ENCODE measurements at regions not wholly inside any gene's neighbourhood (a gene's known extent, or its start where the extent isn't known, plus 50 kb on each side); places are given as distances from the start of the nearest gene placed in this dataset.

DNA sequence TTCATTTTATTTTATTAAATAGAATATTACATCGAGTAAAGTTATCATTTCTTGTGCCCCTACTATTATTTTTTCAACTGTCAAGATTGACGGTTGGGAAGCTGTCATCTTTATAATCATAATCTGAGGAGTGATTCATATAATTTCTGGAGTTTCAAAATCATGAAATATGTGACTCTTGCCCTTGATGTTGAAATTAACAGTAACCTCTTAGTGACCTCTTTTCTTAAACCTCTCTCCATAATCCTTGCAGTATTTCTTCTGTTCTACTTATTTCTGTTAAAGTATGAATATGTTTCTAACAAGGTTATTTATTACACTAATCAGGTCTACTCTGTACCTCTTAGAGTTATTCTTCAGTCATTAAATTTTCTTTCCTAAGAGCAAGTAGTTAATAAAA, 663.8 kb downstream of the LIG4 start:
- Histone ChIP-seq H3K4me3 (replicated peaks; ENCODE audit: low read depth, low read length) (no peak overlapping the region), H3K36me3 (ENCODE audit: control insufficient read depth, insufficient read depth, low read length) (no peaks in the 10 kb centered on the region), H3K27me3 (replicated peaks; ENCODE audit: control insufficient read depth, insufficient read depth, low read length) (no peaks in the 10 kb centered on the region)
- DNase-seq (ENCODE audit: extremely low read depth, insufficient read length): no peak
- TF ChIP-seq, protein P1, sequence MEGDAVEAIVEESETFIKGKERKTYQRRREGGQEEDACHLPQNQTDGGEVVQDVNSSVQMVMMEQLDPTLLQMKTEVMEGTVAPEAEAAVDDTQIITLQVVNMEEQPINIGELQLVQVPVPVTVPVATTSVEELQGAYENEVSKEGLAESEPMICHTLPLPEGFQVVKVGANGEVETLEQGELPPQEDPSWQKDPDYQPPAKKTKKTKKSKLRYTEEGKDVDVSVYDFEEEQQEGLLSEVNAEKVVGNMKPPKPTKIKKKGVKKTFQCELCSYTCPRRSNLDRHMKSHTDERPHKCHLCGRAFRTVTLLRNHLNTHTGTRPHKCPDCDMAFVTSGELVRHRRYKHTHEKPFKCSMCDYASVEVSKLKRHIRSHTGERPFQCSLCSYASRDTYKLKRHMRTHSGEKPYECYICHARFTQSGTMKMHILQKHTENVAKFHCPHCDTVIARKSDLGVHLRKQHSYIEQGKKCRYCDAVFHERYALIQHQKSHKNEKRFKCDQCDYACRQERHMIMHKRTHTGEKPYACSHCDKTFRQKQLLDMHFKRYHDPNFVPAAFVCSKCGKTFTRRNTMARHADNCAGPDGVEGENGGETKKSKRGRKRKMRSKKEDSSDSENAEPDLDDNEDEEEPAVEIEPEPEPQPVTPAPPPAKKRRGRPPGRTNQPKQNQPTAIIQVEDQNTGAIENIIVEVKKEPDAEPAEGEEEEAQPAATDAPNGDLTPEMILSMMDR (IDR thresholded peaks at IDR 0.05; ENCODE audit: insufficient read depth, low read length, poor library complexity, severe bottlenecking): no peak

DNA sequence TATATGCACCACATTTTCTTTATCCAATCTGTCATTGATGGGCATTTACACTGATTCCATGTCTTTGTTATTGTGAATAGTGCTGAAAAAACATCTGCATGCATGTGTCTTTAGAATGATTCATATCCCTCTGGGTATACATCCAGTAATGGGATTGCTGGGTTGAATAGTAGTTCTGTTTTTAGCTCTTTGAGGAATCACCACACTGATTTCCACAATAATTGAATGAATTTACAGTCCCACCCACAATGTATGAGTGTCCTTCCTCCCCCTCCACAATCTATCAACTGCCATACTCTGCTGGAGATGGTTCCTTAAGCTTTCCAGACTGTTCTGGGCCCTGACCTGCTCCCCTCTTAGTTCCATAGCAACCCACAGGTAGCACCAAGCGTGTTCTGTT, 667.0 kb downstream of the LIG4 start:
- no peaks in the 10 kb centered on the region for H3K36me3 ChIP-seq (ENCODE audit: control insufficient read depth, insufficient read depth, low read length)
- DNase-seq (ENCODE audit: extremely low read depth, insufficient read length): no peak
- no peaks in the 10 kb centered on the region for H3K27me3 ChIP-seq (replicated peaks; ENCODE audit: control insufficient read depth, insufficient read depth, low read length)
- TF ChIP-seq, protein P1 (IDR thresholded peaks at IDR 0.05; ENCODE audit: insufficient read depth, low read length, poor library complexity, severe bottlenecking): no peak
- H3K4me3 ChIP-seq (replicated peaks; ENCODE audit: low read depth, low read length): no peak overlapping the region

DNA sequence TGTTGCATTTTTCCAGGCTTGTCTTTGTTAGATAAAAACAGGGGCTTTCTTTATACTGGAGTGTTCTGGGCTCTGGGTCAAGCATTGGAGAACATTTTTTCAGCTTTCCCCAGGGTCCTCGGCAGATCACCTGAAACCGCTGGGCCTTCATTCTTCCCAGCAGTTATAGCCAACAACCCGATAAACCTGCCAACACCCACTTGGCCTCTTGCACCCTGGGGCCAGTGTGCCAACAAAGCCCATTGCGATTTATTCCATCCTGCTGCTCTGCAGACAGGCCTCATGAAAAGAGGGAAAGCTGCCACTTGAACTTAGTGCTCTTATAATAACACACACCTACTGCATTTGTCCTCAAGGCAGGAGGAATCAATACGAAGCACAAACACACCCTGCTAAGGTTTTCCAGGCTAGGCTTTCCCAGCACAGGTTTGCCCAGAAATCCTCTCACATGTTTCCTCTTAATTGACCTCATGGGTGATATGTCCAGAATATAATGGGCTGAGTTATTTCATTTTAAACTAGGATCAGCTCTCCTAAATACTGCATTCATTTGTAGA, 669.3 kb downstream of the LIG4 start:
- Histone ChIP-seq H3K36me3 (ENCODE audit: control insufficient read depth, insufficient read depth, low read length) (no peaks in the 10 kb centered on the region), H3K27me3 (replicated peaks; ENCODE audit: control insufficient read depth, insufficient read depth, low read length) (no peaks in the 10 kb centered on the region), H3K4me3 (replicated peaks; ENCODE audit: low read depth, low read length) (no peak overlapping the region)
- no peak for DNase-seq (ENCODE audit: extremely low read depth, insufficient read length)
- TF ChIP-seq, protein P1 (IDR thresholded peaks at IDR 0.05; ENCODE audit: insufficient read depth, low read length, poor library complexity, severe bottlenecking): no peak

DNA sequence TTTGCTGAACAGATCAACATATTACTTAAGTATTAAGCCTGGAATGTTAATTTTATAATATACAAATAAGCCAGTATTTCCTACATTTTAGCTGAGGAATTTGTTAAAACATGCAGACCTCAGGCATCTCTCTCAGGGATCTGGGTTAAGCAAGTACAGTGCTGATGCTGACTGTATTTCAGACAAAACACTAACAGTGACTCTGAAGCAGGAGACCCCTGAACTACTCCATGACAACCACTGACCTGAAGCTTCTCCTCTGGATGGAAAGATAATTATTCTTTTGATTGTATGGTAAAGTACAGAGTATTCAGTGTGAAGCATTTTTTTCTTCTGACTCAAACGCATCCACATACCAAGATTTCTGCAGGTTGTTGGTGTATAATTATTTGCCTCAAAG, 680.8 kb downstream of the LIG4 start:
- Histone ChIP-seq H3K27me3 (replicated peaks; ENCODE audit: control insufficient read depth, insufficient read depth, low read length) (no peaks in the 10 kb centered on the region), H3K36me3 (ENCODE audit: control insufficient read depth, insufficient read depth, low read length) (no peaks in the 10 kb centered on the region), H3K4me3 (replicated peaks; ENCODE audit: low read depth, low read length) (no peak overlapping the region)
- DNase-seq (ENCODE audit: extremely low read depth, insufficient read length): no peak
- TF ChIP-seq, protein P1 (IDR thresholded peaks at IDR 0.05; ENCODE audit: insufficient read depth, low read length, poor library complexity, severe bottlenecking): no peak

DNA sequence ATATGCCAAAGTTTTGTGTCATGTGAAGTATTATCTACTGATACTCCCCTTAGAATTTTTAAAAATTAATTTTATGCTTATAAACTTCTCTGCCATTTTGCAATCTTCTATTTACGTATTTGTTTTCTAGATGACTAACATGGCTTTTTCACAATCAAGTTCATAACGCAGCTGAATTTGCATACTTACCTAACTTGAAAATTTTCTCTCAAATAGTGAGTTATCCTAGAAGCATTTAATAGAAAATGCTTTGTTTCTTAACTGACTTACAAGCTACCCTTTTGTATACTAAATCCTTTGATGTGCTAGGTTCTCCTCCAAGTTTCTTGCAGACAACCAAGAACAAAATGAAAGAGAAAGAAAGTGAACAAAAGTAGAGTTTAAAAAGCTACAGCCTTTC, 683.5 kb downstream of the LIG4 start:
- no peaks in the 10 kb centered on the region for H3K27me3 ChIP-seq (replicated peaks; ENCODE audit: control insufficient read depth, insufficient read depth, low read length)
- H3K36me3 ChIP-seq (ENCODE audit: control insufficient read depth, insufficient read depth, low read length): no peaks in the 10 kb centered on the region
- no peak for DNase-seq (ENCODE audit: extremely low read depth, insufficient read length)
- TF ChIP-seq, protein P1 (IDR thresholded peaks at IDR 0.05; ENCODE audit: insufficient read depth, low read length, poor library complexity, severe bottlenecking): no peak
- no peak overlapping the region for H3K4me3 ChIP-seq (replicated peaks; ENCODE audit: low read depth, low read length)

DNA sequence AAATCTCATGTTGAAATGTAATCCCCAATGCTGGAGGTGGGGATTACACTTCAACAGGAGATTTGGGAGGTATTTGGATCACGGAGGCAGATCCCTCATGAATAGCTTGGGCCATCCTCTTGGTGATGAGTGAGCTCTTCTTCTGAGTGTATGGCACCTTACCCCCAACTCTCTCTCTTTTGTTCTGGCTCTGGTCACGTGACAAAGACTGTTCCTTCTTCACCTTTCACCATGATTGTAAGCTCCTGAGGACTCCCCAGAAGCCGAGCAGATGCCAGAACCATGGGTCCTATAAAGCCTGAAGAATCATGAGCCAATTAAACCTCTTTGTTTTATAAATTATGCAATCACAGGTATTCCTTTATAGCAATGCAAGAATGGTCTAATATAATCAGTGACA, 684.2 kb downstream of the LIG4 start:
- DNase-seq (ENCODE audit: extremely low read depth, insufficient read length): no peak
- Histone ChIP-seq H3K4me3 (replicated peaks; ENCODE audit: low read depth, low read length) (no peak overlapping the region), H3K36me3 (ENCODE audit: control insufficient read depth, insufficient read depth, low read length) (no peaks in the 10 kb centered on the region), H3K27me3 (replicated peaks; ENCODE audit: control insufficient read depth, insufficient read depth, low read length) (no peaks in the 10 kb centered on the region)
- TF ChIP-seq, protein P1 (IDR thresholded peaks at IDR 0.05; ENCODE audit: insufficient read depth, low read length, poor library complexity, severe bottlenecking): no peak
